HEK293T (cell line): ENCODE measurements at regions not wholly inside any gene's neighbourhood (a gene's known extent, or its start where the extent isn't known, plus 50 kb on each side); places are given as distances from the start of the nearest gene placed in this dataset.
"Not testable (repeated sequence)": the region's sequence is repeated elsewhere in the genome, so short reads cannot be mapped to it uniquely, and the experiment has no call there.

Experiments used
- CTCF ChIA-PET: fragments of 350-600 bp; formaldehyde crosslinking; extraction: SDS; loops from one replicate; lab custom pipeline; 2021; ENCODE audit warnings: antibody characterized with exemption, inconsistent platforms; lab: Yijun Ruan, JAX
- POLR2A ChIA-PET: fragments of 350-600 bp; formaldehyde crosslinking; extraction: SDS; loops from one replicate; lab custom pipeline; 2020; ENCODE audit warnings: antibody characterized with exemption, inconsistent platforms; lab: Yijun Ruan, JAX
- DNase-seq: peaks from one replicate; pipeline ENCODE4 v3.0.0; 2012; ENCODE audit warnings: mixed read lengths; ENCODE audit errors: extremely low spot score
- ARNT ChIP-seq: fragments of 450-650 bp; IDR thresholded peaks from 2 replicates; pipeline ENCODE4 v1.6.1; 2017; ENCODE audit warnings: mild to moderate bottlenecking
- BHLHE40 ChIP-seq: fragments of 450-650 bp; IDR thresholded peaks from 2 replicates; pipeline ENCODE4 v1.6.1; 2016; ENCODE audit warnings: mild to moderate bottlenecking, moderate library complexity, borderline replicate concordance
- CTBP1 ChIP-seq: fragments of 450-650 bp; IDR thresholded peaks from 2 replicates; pipeline ENCODE4 v1.6.1; 2016; ENCODE audit warnings: borderline replicate concordance
- ELF4 ChIP-seq: fragments of 450-650 bp; IDR thresholded peaks from 2 replicates; pipeline ENCODE4 v1.6.1; 2017; ENCODE audit warnings: antibody characterized with exemption
- FOXA1 ChIP-seq: fragments of 450-650 bp; IDR thresholded peaks from 2 replicates; pipeline ENCODE4 v1.6.1; 2016; ENCODE audit warnings: mild to moderate bottlenecking
- FOXK2 ChIP-seq: fragments of 450-650 bp; IDR thresholded peaks from 2 replicates; pipeline ENCODE4 v1.6.1; 2016; ENCODE audit warnings: mild to moderate bottlenecking
- FOXM1 ChIP-seq: fragments of 450-650 bp; IDR thresholded peaks from 2 replicates; pipeline ENCODE4 v1.6.1; 2017; ENCODE audit warnings: mild to moderate bottlenecking, borderline replicate concordance
- HDGF ChIP-seq: fragments of 450-650 bp; IDR thresholded peaks from 2 replicates; pipeline ENCODE4 v1.6.1; 2017; ENCODE audit warnings: antibody characterized with exemption, borderline replicate concordance
- L3MBTL2 ChIP-seq: fragments of 450-650 bp; conservative IDR thresholded peaks from 2 replicates; pipeline ENCODE4 v1.6.1; 2016; ENCODE audit warnings: mild to moderate bottlenecking
- LEF1 ChIP-seq: fragments of 450-650 bp; IDR thresholded peaks from 2 replicates; pipeline ENCODE4 v1.6.1; 2017; ENCODE audit warnings: mild to moderate bottlenecking, borderline replicate concordance
- NFRKB ChIP-seq: fragments of 450-650 bp; IDR thresholded peaks from 2 replicates; pipeline ENCODE4 v1.6.1; 2016; ENCODE audit warnings: mild to moderate bottlenecking, moderate library complexity
- SP1 ChIP-seq: fragments of 450-650 bp; IDR thresholded peaks from 2 replicates; pipeline ENCODE4 v1.6.1; 2017
- SUZ12 ChIP-seq: fragments of 450-650 bp; IDR thresholded peaks from 2 replicates; pipeline ENCODE4 v1.6.1; 2016; ENCODE audit warnings: mild to moderate bottlenecking
- TARDBP ChIP-seq: fragments of 450-650 bp; IDR thresholded peaks from 2 replicates; pipeline ENCODE4 v1.6.1; 2016
- ZNF384 ChIP-seq: fragments of 450-650 bp; IDR thresholded peaks from 2 replicates; pipeline ENCODE4 v1.6.1; 2016
- TF ChIP-seq, protein P1 (sequence below): fragments of 450-650 bp; IDR thresholded peaks from 2 replicates; pipeline ENCODE4 v1.6.1; 2016

DNA sequence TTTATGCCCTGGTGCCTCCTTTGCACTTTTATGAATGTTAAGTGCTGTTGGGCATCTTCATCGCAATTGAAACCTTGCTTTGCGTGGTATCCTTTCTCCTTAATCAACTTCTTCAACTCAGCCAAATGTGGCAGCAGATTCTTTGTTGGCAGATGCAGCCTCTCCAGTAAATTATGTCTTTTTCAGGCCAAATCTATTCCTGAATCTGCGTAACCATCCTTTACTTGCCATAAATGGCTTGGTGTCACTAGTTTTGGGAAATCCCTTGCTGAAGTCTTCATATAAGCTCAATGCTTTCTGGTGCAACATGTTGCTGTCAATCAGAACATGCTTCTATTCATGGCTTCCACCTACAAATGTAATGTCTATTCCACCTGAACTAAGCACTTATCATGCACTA lies 457.5 kb downstream of the FGF13 start:
- DNase-seq: no peak
- no peak for TF ChIP-seq CTBP1
- no peak for TF ChIP-seq ELF4
- TF ChIP-seq SP1: no peak
- TF ChIP-seq FOXA1: no peak
- TF ChIP-seq TARDBP: no peak
- TF ChIP-seq FOXM1: no peak
- no peak for TF ChIP-seq SUZ12
- no peak for TF ChIP-seq L3MBTL2
- no peak for TF ChIP-seq ZNF384
- TF ChIP-seq NFRKB: no peak
- no peak for TF ChIP-seq FOXK2
- no peak for TF ChIP-seq LEF1
- no peak for TF ChIP-seq HDGF
- no peak for TF ChIP-seq BHLHE40
- TF ChIP-seq, protein P1, sequence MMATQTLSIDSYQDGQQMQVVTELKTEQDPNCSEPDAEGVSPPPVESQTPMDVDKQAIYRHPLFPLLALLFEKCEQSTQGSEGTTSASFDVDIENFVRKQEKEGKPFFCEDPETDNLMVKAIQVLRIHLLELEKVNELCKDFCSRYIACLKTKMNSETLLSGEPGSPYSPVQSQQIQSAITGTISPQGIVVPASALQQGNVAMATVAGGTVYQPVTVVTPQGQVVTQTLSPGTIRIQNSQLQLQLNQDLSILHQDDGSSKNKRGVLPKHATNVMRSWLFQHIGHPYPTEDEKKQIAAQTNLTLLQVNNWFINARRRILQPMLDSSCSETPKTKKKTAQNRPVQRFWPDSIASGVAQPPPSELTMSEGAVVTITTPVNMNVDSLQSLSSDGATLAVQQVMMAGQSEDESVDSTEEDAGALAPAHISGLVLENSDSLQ: no peak
- ChIA-PET CTCF (no interaction called here), POLR2A (no interaction called here)

DNA sequence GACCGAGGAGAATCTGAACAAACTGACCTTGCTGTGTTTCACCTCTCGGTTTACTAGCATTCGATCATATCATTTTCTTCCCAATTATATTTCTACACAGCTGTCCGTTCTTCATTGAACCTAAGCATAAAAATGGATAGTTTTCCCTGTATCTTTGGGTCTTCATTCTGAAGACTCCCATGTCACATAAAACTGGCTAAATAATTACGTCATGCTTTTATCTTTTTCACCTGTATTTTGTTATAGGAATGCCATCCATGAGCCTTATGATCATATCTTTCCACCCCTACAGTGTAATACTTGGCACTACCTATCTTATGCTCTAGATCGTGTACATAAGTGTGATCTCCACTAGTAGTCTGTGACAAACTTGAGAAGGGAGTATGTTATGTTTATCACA lies 456.1 kb downstream of the FGF13 start:
- no peak for DNase-seq
- ChIA-PET CTCF (no interaction called here), POLR2A (no interaction called here)
- no peak for TF ChIP-seq TARDBP
- TF ChIP-seq, protein P1: no peak
- no peak for TF ChIP-seq CTBP1
- no peak for TF ChIP-seq LEF1
- no peak for TF ChIP-seq SP1
- no peak for TF ChIP-seq FOXM1
- TF ChIP-seq ARNT: no peak
- TF ChIP-seq HDGF: no peak
- TF ChIP-seq L3MBTL2: no peak
- TF ChIP-seq NFRKB: no peak
- TF ChIP-seq FOXK2: no peak
- no peak for TF ChIP-seq ELF4

DNA sequence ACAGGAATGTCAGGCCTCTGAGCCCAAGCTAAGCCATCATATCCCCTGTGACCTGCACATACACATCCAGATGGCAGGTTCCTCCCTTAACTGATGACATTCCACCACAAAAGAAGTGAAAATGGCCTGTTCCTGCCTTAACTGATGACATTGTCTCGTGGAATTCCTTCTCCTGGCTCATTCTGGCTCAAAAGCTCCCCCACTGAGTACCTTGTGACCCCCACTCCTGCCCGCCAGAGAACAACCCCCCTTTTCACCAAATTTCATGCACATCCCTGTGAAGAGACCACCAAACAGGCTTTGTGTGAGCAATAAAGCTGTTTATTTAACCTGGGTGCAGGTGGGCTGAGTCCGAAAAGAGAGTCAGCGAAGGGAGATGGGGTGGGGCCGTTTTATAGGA lies 447.4 kb downstream of the FGF13 start:
- POLR2A ChIA-PET, CTCF ChIA-PET, DNase-seq: not testable (repeated sequence)

DNA sequence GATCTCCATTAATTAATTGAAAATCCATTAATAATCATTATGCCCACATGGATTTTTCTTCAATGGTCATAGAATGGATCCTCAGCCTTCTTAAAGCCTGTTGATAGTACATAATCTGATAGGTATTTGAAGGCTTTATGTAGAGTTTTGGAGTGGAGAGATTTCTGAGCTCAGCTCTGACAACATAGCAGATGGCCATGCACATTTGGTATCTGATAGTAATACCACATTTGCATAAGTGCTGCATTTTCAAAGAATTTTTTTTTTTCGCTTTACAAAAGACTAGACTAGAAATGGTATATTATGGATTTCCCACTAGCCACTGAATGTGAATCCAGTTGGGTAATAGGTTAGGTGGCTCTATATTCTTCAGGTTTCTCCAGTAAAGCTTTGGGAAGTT lies 440.6 kb downstream of the FGF13 start:
- no peak for TF ChIP-seq CTBP1
- TF ChIP-seq ARNT: no peak
- no peak for DNase-seq
- ChIA-PET CTCF (no interaction called here), POLR2A (no interaction called here)

DNA sequence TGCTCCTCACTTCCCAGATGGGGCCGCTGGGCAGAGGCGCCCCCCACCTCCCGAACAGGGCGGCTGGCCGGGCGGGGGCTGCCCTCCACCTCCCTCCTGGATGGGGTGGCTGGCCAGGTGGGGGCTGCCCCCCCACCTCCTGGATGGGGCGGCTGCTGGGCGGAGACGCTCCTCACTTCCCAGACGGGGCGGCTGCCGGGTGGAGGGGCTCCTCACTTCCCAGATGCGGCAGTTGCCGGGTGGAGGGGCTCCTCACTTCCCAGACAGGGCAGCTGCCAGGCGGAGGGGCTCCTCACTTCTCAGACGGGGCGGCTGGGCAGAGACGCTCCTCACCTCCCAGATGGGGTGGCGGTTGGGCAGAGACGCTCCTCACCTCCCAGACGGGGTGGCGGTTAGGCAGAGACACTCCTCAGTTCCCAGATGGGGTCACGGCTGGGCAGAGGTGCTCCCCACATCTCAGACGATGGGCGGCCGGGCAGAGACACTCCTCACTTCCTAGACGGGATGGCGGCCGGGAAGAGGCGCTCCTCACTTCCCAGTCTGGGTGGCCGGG lies 428.8 kb downstream of the FGF13 start:
- DNase-seq, CTCF ChIA-PET, POLR2A ChIA-PET: not testable (repeated sequence)

DNA sequence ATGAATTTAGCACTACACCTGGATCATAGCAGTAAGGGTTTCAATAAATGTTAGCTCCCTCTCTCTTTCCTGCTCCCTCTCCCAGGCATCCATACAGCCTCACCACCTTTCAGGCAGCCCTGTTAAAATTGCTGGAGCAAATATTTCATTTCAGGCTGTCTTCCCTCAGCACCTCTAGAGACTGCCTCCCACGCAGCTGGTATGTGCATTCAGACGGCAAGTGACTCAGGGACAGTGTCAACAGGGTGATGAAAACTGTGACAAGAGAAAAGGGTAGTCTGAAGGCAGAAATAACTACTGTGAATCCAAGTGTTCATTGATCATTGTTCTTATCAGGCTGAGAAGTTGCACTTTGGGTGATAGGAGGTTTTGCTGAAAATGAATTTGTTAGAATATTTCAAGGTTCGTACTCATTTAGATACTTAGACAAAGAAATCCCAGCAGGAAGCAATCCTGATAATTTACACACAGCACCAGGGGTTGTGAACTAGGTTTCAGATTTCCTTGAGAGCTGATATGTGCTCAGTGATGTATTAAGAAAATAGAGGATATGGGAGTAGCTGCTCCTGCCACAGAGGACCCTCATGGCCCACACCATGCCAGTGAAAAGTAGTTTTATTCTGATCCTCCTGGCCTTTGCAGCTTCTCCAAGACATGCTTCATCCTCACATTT lies 424.2 kb downstream of the FGF13 start:
- CTCF ChIA-PET: no interaction called here
- DNase-seq: no peak
- POLR2A ChIA-PET: no interaction called here
- no peak for TF ChIP-seq ZNF384
- no peak for TF ChIP-seq ARNT
- no peak for TF ChIP-seq BHLHE40
- no peak for TF ChIP-seq FOXA1
- TF ChIP-seq SP1: no peak
- TF ChIP-seq CTBP1: no peak
- no peak for TF ChIP-seq HDGF
- TF ChIP-seq FOXM1: no peak
- no peak for TF ChIP-seq NFRKB
- TF ChIP-seq, protein P1: no peak
- no peak for TF ChIP-seq L3MBTL2
- no peak for TF ChIP-seq SUZ12
- no peak for TF ChIP-seq TARDBP
- TF ChIP-seq ELF4: no peak
- TF ChIP-seq LEF1: no peak
- TF ChIP-seq FOXK2: no peak

DNA sequence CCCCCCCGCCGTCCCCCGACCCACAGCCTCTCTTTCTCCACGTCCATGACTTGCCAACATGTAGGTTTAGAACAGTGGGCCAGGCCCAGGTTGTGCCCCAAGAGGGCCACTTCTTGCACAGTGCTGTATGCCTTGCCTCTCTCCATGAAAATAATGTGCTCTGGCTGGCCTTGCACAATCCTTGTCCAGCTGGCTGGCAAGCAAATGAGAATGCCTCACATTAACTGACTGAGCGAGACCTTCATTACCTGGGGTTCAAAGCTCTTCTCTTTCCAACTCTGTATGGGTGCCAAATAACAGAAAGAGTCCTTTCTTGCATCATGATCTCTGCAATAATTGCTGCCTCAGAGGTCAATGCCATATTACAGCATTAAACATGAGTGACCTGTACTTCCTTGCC lies 416.6 kb downstream of the FGF13 start:
- ChIA-PET CTCF (no interaction called here), POLR2A (no interaction called here)
- DNase-seq: no peak
- TF ChIP-seq LEF1: no peak
- no peak for TF ChIP-seq SUZ12
- no peak for TF ChIP-seq BHLHE40
- TF ChIP-seq ARNT: no peak
- TF ChIP-seq CTBP1: no peak
- no peak for TF ChIP-seq FOXA1
- TF ChIP-seq HDGF: no peak
- no peak for TF ChIP-seq FOXK2
- TF ChIP-seq, protein P1: no peak
- no peak for TF ChIP-seq ELF4
- TF ChIP-seq L3MBTL2: no peak
- no peak for TF ChIP-seq NFRKB
- no peak for TF ChIP-seq SP1
- no peak for TF ChIP-seq FOXM1
- TF ChIP-seq ZNF384: no peak
- TF ChIP-seq TARDBP: no peak
